ENCODE measurements at regions not wholly inside any gene's neighbourhood (a gene's known extent, or its start where the extent isn't known, plus 50 kb on each side); places are given as distances from the start of the nearest gene placed in this dataset.

- TF ChIP-seq CTCF (IDR thresholded peaks at IDR 0.05) (no peak), POLR2A (IDR thresholded peaks at IDR 0.05) (no peak), EP300 (IDR thresholded peaks at IDR 0.05) (no peak)
Observed at GRCh38 chr10:130784326-130784725, 527.2 kb downstream of the TCERG1L start.
